HEK293 (cell line): ENCODE measurements at regions not wholly inside any gene's neighbourhood (a gene's known extent, or its start where the extent isn't known, plus 50 kb on each side); places are given as distances from the start of the nearest gene placed in this dataset.

ENCODE experiments used
- CTCF ChIA-PET: fragments of 350-600 bp; formaldehyde crosslinking; extraction: SDS; loops from one replicate; lab custom pipeline; 2021; ENCODE audit warnings: antibody characterized with exemption; lab: Yijun Ruan, JAX
- POLR2A ChIA-PET: fragments of 300-600 bp; formaldehyde crosslinking; extraction: SDS; loops from one replicate; lab custom pipeline; 2020; ENCODE audit warnings: antibody characterized with exemption, inconsistent platforms; lab: Yijun Ruan, JAX
- H3K27ac ChIP-seq: fragments of 200-500 bp; sonication (Bioruptor generic); 2 replicates; pipeline ENCODE4 v1.5.1; 2014; ENCODE audit warnings: low read depth, low read length, control low read depth, inconsistent platforms; ENCODE audit errors: extremely low read depth
- H3K36me3 ChIP-seq, 2 experiments: fragments of 200-500 bp in 1 of 2; sonication (Bioruptor generic) in 1 of 2; 1 replicate in 1 of 2; 2 replicates in 1 of 2; pipeline ENCODE4 v1.5.1; 2014 to 2017; ENCODE audit warnings: inconsistent platforms in 2 of 2, low read length in 2 of 2; ENCODE audit not compliant: control insufficient read depth in 2 of 2, insufficient read depth in 1 of 2
- H3K4me1 ChIP-seq: fragments of 200-500 bp; sonication (Bioruptor generic); 2 replicates; pipeline ENCODE4 v1.5.1; 2014; ENCODE audit warnings: mild to moderate bottlenecking, low read length, inconsistent platforms; ENCODE audit not compliant: control insufficient read depth, insufficient read depth
- H3K4me3 ChIP-seq: 2 replicates; pipeline ENCODE4 v1.5.1; 2011; ENCODE audit warnings: low read depth, mild to moderate bottlenecking, control low read depth, low read length, moderate library complexity
- H3K9me3 ChIP-seq: fragments of 200-500 bp; sonication (Bioruptor generic); 2 replicates; pipeline ENCODE4 v1.5.1; 2014; ENCODE audit warnings: low read depth, low read length, inconsistent platforms; ENCODE audit not compliant: control insufficient read depth, insufficient read depth
- ATF2 ChIP-seq: fragments of 450-650 bp; formaldehyde crosslinking; IDR thresholded peaks from 2 replicates; pipeline ENCODE4 v1.5.1; 2016; ENCODE audit warnings: missing biosample characterization, missing genetic modification characterization, low read depth
- BCL6B ChIP-seq: fragments of 450-650 bp; formaldehyde crosslinking; IDR thresholded peaks from 2 replicates; pipeline ENCODE4 v1.5.1; 2017; ENCODE audit warnings: missing biosample characterization, missing genetic modification characterization
- EGR2 ChIP-seq: fragments of 450-650 bp; formaldehyde crosslinking; IDR thresholded peaks from 2 replicates; pipeline ENCODE4 v1.5.1; 2016; ENCODE audit warnings: low read depth, missing biosample characterization, missing genetic modification characterization
- GFI1B ChIP-seq: fragments of 450-650 bp; formaldehyde crosslinking; IDR thresholded peaks from 2 replicates; pipeline ENCODE4 v1.5.1; 2016; ENCODE audit warnings: missing biosample characterization, missing genetic modification characterization
- KLF10 ChIP-seq: fragments of 450-650 bp; IDR thresholded peaks from 2 replicates; pipeline ENCODE4 v1.5.1; 2018; ENCODE audit warnings: missing biosample characterization, mild to moderate bottlenecking, missing genetic modification characterization
- PATZ1 ChIP-seq: fragments of 450-650 bp; formaldehyde crosslinking; IDR thresholded peaks from 2 replicates; pipeline ENCODE4 v1.5.1; 2016; ENCODE audit warnings: missing biosample characterization, missing genetic modification characterization
- SALL2 ChIP-seq: fragments of 450-650 bp; formaldehyde crosslinking; IDR thresholded peaks from 2 replicates; pipeline ENCODE4 v1.5.0; 2017; ENCODE audit warnings: missing biosample characterization, mild to moderate bottlenecking, missing genetic modification characterization, borderline replicate concordance
- ZBTB17 ChIP-seq: fragments of 450-650 bp; formaldehyde crosslinking; IDR thresholded peaks from 2 replicates; pipeline ENCODE4 v1.5.1; 2016; ENCODE audit warnings: missing biosample characterization, missing genetic modification characterization
- ZFP41 ChIP-seq: fragments of 450-650 bp; formaldehyde crosslinking; IDR thresholded peaks from 2 replicates; pipeline ENCODE4 v1.5.1; 2016; ENCODE audit warnings: missing biosample characterization, missing genetic modification characterization, borderline replicate concordance
- ZNF155 ChIP-seq: fragments of 450-650 bp; formaldehyde crosslinking; IDR thresholded peaks from 2 replicates; pipeline ENCODE4 v1.5.1; 2016; ENCODE audit warnings: missing biosample characterization, missing genetic modification characterization
- ZNF211 ChIP-seq: fragments of 450-650 bp; formaldehyde crosslinking; IDR thresholded peaks from 2 replicates; pipeline ENCODE4 v1.5.1; 2016; ENCODE audit warnings: low read depth, missing biosample characterization, missing genetic modification characterization
- ZNF324 ChIP-seq: fragments of 450-650 bp; formaldehyde crosslinking; IDR thresholded peaks from 2 replicates; pipeline ENCODE4 v1.5.1; 2016; ENCODE audit warnings: missing biosample characterization, missing genetic modification characterization
- ZNF473 ChIP-seq: fragments of 450-650 bp; formaldehyde crosslinking; IDR thresholded peaks from 2 replicates; pipeline ENCODE4 v1.5.1; 2017; ENCODE audit warnings: missing biosample characterization, missing genetic modification characterization
- ZNF48 ChIP-seq: fragments of 450-650 bp; formaldehyde crosslinking; IDR thresholded peaks from 2 replicates; pipeline ENCODE4 v1.5.1; 2016; ENCODE audit warnings: missing biosample characterization, missing genetic modification characterization
- ZNF510 ChIP-seq: fragments of 450-650 bp; formaldehyde crosslinking; IDR thresholded peaks from 2 replicates; pipeline ENCODE4 v1.5.1; 2018; ENCODE audit warnings: mild to moderate bottlenecking, missing genetic modification characterization, missing biosample characterization; ENCODE audit not compliant: insufficient replicate concordance
- ZNF513 ChIP-seq: fragments of 450-650 bp; IDR thresholded peaks from 2 replicates; pipeline ENCODE4 v1.5.1; 2018; ENCODE audit warnings: missing biosample characterization, missing genetic modification characterization
- ZNF560 ChIP-seq: fragments of 450-650 bp; formaldehyde crosslinking; IDR thresholded peaks from 2 replicates; pipeline ENCODE4 v1.5.1; 2017; ENCODE audit warnings: missing biosample characterization, missing genetic modification characterization, borderline replicate concordance
- ZNF561 ChIP-seq: fragments of 450-650 bp; IDR thresholded peaks from 2 replicates; pipeline ENCODE4 v1.5.1; 2018; ENCODE audit warnings: missing biosample characterization, missing genetic modification characterization, borderline replicate concordance
- ZNF571 ChIP-seq: fragments of 450-650 bp; formaldehyde crosslinking; IDR thresholded peaks from 2 replicates; pipeline ENCODE4 v1.5.0; 2017; ENCODE audit warnings: missing biosample characterization, missing genetic modification characterization
- ZNF610 ChIP-seq: fragments of 450-650 bp; formaldehyde crosslinking; IDR thresholded peaks from 2 replicates; pipeline ENCODE4 v1.5.1; 2016; ENCODE audit warnings: missing biosample characterization, missing genetic modification characterization, borderline replicate concordance
- ZNF623 ChIP-seq: fragments of 450-650 bp; formaldehyde crosslinking; IDR thresholded peaks from 2 replicates; pipeline ENCODE4 v1.5.1; 2016; ENCODE audit warnings: missing biosample characterization, missing genetic modification characterization
- ZNF626 ChIP-seq: fragments of 450-650 bp; sonication (Bioruptor Pico); formaldehyde crosslinking; IDR thresholded peaks from 2 replicates; pipeline ENCODE4 v1.5.1; 2018; ENCODE audit warnings: missing biosample characterization, missing genetic modification characterization, inconsistent platforms
- ZNF830 ChIP-seq: fragments of 450-650 bp; IDR thresholded peaks from 2 replicates; pipeline ENCODE4 v1.5.0; 2018; ENCODE audit warnings: missing biosample characterization, missing genetic modification characterization, low read depth, mild to moderate bottlenecking, moderate library complexity
- ZSCAN23 ChIP-seq: fragments of 450-650 bp; formaldehyde crosslinking; IDR thresholded peaks from 2 replicates; pipeline ENCODE4 v1.5.1; 2016; ENCODE audit warnings: missing biosample characterization, missing genetic modification characterization
- ZSCAN30 ChIP-seq: fragments of 450-650 bp; IDR thresholded peaks from 2 replicates; pipeline ENCODE4 v1.5.1; 2018; ENCODE audit warnings: missing biosample characterization, mild to moderate bottlenecking, missing genetic modification characterization, moderate library complexity

GRCh38 chr5:24899180-24899579 lies 254.4 kb upstream of the CDH10 start:
- Histone ChIP-seq H3K4me3 (no peak overlapping the region), H3K36me3 (no peaks in the 10 kb centered on the region), H3K4me1 (no peaks in the 10 kb centered on the region), H3K27ac (no peak overlapping the region), H3K9me3 (no peaks in the 10 kb centered on the region)
- CTCF ChIA-PET = no interaction called here
- TF ChIP-seq ZNF571 (tag by site-specific recombination) = no peak
- no peak for TF ChIP-seq GFI1B (tag by site-specific recombination)
- TF ChIP-seq ZNF610 (tag by site-specific recombination) = no peak
- TF ChIP-seq ZNF560 (tag by site-specific recombination) = no peak
- no peak for TF ChIP-seq ZNF561 (tag by site-specific recombination)
- no peak for TF ChIP-seq ZNF623
- TF ChIP-seq ZNF211 (tag by site-specific recombination) = no peak
- POLR2A ChIA-PET = no interaction called here

- TF ChIP-seq ZBTB17 (no peak), ZSCAN30 (no peak), ZNF626 (tag by site-specific recombination) (no peak), ZNF510 (tag by site-specific recombination) (no peak), SALL2 (tag by site-specific recombination) (no peak), ZNF155 (tag by site-specific recombination) (no peak), ZNF324 (tag by site-specific recombination) (no peak)
- TF ChIP-seq, all 188 proteins: peak for 0
- H3K4me1 ChIP-seq = no peaks in the 10 kb centered on the region
- ChIA-PET CTCF (no interaction called here), POLR2A (no interaction called here)
- no peaks in the 10 kb centered on the region for H3K9me3 ChIP-seq
- H3K27ac ChIP-seq = no peak overlapping the region
- H3K4me3 ChIP-seq = no peak overlapping the region
- no peaks in the 10 kb centered on the region for H3K36me3 ChIP-seq
Observed at GRCh38 chr5:24864244-24864643, 219.5 kb upstream of the CDH10 start.

GRCh38 chr5:24862117-24862516 lies 217.3 kb upstream of the CDH10 start:
- Histone ChIP-seq H3K27ac (no peak overlapping the region), H3K9me3 (no peaks in the 10 kb centered on the region), H3K36me3 (no peaks in the 10 kb centered on the region), H3K4me1 (no peaks in the 10 kb centered on the region), H3K4me3 (no peak overlapping the region)
- peak; percentile 70 for TF ChIP-seq ATF2
- TF ChIP-seq ZSCAN23 (tag by site-specific recombination) = no peak
- CTCF ChIA-PET = no interaction called here
- POLR2A ChIA-PET = no interaction called here

- ChIA-PET CTCF (no interaction called here), POLR2A (no interaction called here)
- no peak for TF ChIP-seq KLF10 (tag by site-specific recombination)
- TF ChIP-seq ZNF48 = no peak
- TF ChIP-seq ZBTB17 = no peak
- TF ChIP-seq BCL6B (tag by site-specific recombination) = no peak
- no peak for TF ChIP-seq ZNF513 (tag by site-specific recombination)
- no peak for TF ChIP-seq EGR2 (tag by site-specific recombination)
- TF ChIP-seq PATZ1 = no peak
- no peak for TF ChIP-seq ZNF473 (tag by site-specific recombination)
- no peak for TF ChIP-seq ZFP41 (tag by site-specific recombination)
- TF ChIP-seq ZNF830 (tag by site-specific recombination) = no peak
Observed at GRCh38 chr5:24855485-24855884, 210.7 kb upstream of the CDH10 start.

More at GRCh38 chr5:24855485-24855884, 210.7 kb upstream of the CDH10 start:
- Histone ChIP-seq H3K9me3 (no peaks in the 10 kb centered on the region), H3K4me1 (no peaks in the 10 kb centered on the region), H3K36me3 (no peaks in the 10 kb centered on the region), H3K4me3 (no peak overlapping the region), H3K27ac (no peak overlapping the region)
